Colonic mucosa (tissue), 4 donors: ENCODE measurements at regions not wholly inside any gene's neighbourhood (a gene's known extent, or its start where the extent isn't known, plus 50 kb on each side); places are given as distances from the start of the nearest gene placed in this dataset.

ENCODE experiments used
- DNase-seq: peaks from one replicate; pipeline ENCODE4 v3.0.0-alpha.2; 2020
- H3K27ac ChIP-seq: fragments of 200-600 bp; one replicate; pipeline ENCODE4 v1.8.0; 2021
- H3K27me3 ChIP-seq: fragments of 200-600 bp; one replicate; pipeline ENCODE4 v1.8.0; 2021
- H3K36me3 ChIP-seq: fragments of 200-600 bp; one replicate; pipeline ENCODE4 v1.8.0; 2021
- H3K4me1 ChIP-seq: fragments of 200-600 bp; one replicate; pipeline ENCODE4 v1.8.0; 2021; ENCODE audit warnings: mild to moderate bottlenecking
- H3K4me3 ChIP-seq: fragments of 200-600 bp; one replicate; pipeline ENCODE4 v1.8.0; 2021
- H3K9ac ChIP-seq, 2 donors: one replicate each; pipeline ENCODE4 v1.7.0; 2013; ENCODE audit warnings: control low read depth in 2 of 2, low read depth in 2 of 2, low read length in 2 of 2
- H3K9me3 ChIP-seq: fragments of 200-600 bp; one replicate; pipeline ENCODE4 v1.8.0; 2021
- intact Hi-C: fragments of 100-400 bp; cut with DNase I; formaldehyde crosslinking; loops from one replicate; pipeline ENCODE4 v1.14.1; 2022
- TF ChIP-seq, protein P1 (sequence below): fragments of 200-600 bp; IDR thresholded peaks from one replicate; pipeline ENCODE4 v1.8.0; 2022; ENCODE audit warnings: antibody characterized with exemption, mild to moderate bottlenecking
- donor health status: healthy.
- donor health status: DM: no; HTN: no; CAD: no.
- donor health status: DM: no; HTN: no; CAD: no.

DNA sequence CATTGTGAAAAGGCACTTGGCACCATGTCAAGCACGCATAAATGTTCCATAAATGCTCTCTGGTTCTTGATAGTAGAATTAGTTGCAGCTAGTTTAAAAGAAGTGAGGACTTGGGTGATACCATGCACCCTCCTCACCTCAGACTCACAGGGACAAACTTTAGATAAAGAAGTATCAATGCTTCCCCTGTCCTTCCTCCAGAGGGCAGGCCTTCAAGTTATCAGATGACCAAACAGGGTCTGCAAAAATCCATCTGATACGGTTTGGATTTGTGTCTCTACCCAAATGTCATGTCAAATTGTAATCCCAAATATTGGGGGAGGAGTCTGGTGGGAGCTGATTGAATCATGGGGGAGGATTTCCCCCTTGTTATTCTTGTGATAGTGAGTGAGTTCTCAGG lies 54.1 kb downstream of the C1QL2 start:
- H3K36me3 ChIP-seq: no peaks in the 10 kb centered on the region
- H3K9ac ChIP-seq: no peak overlapping the region
- H3K27me3 ChIP-seq: no peaks in the 10 kb centered on the region
- DNase-seq: peak; percentile 0
- no peak overlapping the region for H3K27ac ChIP-seq
- intact Hi-C loops: no loop called here
- H3K9me3 ChIP-seq: no peaks in the 10 kb centered on the region
- H3K4me3 ChIP-seq: no peak overlapping the region
- TF ChIP-seq, protein P1, sequence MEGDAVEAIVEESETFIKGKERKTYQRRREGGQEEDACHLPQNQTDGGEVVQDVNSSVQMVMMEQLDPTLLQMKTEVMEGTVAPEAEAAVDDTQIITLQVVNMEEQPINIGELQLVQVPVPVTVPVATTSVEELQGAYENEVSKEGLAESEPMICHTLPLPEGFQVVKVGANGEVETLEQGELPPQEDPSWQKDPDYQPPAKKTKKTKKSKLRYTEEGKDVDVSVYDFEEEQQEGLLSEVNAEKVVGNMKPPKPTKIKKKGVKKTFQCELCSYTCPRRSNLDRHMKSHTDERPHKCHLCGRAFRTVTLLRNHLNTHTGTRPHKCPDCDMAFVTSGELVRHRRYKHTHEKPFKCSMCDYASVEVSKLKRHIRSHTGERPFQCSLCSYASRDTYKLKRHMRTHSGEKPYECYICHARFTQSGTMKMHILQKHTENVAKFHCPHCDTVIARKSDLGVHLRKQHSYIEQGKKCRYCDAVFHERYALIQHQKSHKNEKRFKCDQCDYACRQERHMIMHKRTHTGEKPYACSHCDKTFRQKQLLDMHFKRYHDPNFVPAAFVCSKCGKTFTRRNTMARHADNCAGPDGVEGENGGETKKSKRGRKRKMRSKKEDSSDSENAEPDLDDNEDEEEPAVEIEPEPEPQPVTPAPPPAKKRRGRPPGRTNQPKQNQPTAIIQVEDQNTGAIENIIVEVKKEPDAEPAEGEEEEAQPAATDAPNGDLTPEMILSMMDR: no peak
- no peaks in the 10 kb centered on the region for H3K4me1 ChIP-seq

DNA sequence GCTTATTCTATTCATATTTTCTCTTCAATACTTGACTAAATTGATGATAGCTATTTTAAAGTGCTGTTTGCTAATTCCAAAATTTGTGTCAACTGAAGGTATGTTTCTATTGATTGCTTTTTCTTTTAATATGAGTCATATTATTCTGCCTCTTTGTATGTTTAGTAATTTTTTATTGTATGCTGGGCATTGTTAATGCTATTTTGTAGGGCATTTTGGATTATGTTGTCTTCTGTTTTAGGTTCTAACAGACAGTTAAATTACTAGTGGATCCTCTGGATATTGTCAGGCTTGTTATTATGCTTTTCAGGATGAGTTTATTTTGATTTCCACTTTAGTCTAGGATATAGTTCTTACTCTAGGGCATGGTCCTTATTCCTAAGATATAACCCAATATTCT lies 55.6 kb downstream of the C1QL2 start:
- Histone ChIP-seq H3K27me3 (no peaks in the 10 kb centered on the region), H3K9ac (no peak overlapping the region), H3K9me3 (no peaks in the 10 kb centered on the region), H3K4me1 (no peaks in the 10 kb centered on the region), H3K36me3 (no peaks in the 10 kb centered on the region), H3K27ac (no peak overlapping the region), H3K4me3 (no peak overlapping the region)
- DNase-seq: no peak
- TF ChIP-seq, protein P1: no peak
- intact Hi-C loops: no loop called here

DNA sequence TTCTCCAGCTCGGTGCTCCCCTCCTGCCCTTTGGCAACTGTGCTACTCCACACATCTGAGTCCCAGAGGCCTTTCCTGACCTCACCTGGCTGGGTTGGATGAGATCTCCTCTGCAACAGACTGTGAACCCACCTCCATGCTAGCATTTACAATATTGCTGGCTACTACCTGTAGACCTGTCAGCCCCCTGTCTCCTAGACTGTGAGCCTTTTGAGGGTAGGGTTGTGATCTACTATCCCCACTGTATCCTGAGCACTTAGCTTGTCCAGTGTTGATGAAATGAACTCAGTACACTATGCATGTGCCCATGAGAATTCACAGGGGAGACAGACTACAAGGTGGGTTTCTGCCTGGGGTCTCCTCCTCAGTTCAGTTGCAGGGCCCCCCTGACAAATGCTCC lies 70.1 kb downstream of the C1QL2 start:
- no peak for DNase-seq
- TF ChIP-seq, protein P1: no peak
- Histone ChIP-seq H3K27me3 (no peaks in the 10 kb centered on the region), H3K9ac (no peak overlapping the region), H3K4me3 (no peak overlapping the region), H3K4me1 (no peaks in the 10 kb centered on the region), H3K36me3 (no peaks in the 10 kb centered on the region), H3K9me3 (no peaks in the 10 kb centered on the region), H3K27ac (no peak overlapping the region)
- intact Hi-C loops: no loop called here

DNA sequence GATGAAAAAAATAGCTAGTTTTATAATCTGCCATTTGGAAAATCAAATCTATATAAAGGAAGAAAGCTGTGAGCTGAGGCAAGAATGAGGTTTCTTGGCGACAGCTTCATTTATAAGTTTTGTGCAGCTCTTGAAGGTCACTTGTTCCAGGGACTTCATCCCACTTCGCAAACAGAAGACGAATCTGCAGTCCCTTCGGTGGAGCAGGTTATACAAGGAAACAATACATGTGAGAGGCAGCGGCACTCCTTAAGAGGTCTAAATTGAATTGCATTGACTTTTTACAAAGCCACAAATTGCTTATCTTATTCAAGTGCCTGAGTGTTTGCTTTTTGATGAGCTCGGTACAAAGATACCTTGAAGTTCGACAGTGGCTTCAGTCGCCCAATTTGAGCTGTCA lies 72.2 kb downstream of the C1QL2 start:
- intact Hi-C loops: no loop called here
- no peak overlapping the region for H3K27ac ChIP-seq
- no peak overlapping the region for H3K4me3 ChIP-seq
- no peaks in the 10 kb centered on the region for H3K9me3 ChIP-seq
- no peaks in the 10 kb centered on the region for H3K27me3 ChIP-seq
- no peaks in the 10 kb centered on the region for H3K4me1 ChIP-seq
- H3K36me3 ChIP-seq: no peaks in the 10 kb centered on the region
- H3K9ac ChIP-seq: no peak overlapping the region
- peak; percentile 24 for DNase-seq
- TF ChIP-seq, protein P1: no peak

DNA sequence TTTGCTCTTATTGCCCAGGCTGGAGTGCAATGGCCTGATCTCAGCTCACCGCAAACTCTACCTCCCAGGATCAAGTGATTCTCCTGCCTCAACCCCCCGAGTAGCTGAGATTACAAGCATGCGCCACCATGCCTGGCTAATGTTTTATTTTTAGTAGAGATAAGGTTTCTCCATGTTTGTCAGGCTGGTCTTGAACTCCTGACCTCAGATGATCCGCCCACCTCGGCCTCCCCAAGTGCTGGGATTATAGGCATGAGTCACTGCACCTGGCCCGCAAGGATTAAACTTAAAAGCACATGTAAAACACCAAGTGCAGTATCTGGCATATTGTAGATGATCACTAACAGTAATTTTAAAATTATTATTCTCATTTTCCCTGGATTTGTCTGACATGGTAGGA lies 72.9 kb downstream of the C1QL2 start:
- H3K4me1 ChIP-seq: no peaks in the 10 kb centered on the region
- H3K27me3 ChIP-seq: no peaks in the 10 kb centered on the region
- H3K27ac ChIP-seq: no peak overlapping the region
- no peak overlapping the region for H3K9ac ChIP-seq
- no peaks in the 10 kb centered on the region for H3K9me3 ChIP-seq
- intact Hi-C loops: no loop called here
- peak; percentile 38 for DNase-seq
- TF ChIP-seq, protein P1: no peak
- H3K36me3 ChIP-seq: no peaks in the 10 kb centered on the region
- H3K4me3 ChIP-seq: no peak overlapping the region

DNA sequence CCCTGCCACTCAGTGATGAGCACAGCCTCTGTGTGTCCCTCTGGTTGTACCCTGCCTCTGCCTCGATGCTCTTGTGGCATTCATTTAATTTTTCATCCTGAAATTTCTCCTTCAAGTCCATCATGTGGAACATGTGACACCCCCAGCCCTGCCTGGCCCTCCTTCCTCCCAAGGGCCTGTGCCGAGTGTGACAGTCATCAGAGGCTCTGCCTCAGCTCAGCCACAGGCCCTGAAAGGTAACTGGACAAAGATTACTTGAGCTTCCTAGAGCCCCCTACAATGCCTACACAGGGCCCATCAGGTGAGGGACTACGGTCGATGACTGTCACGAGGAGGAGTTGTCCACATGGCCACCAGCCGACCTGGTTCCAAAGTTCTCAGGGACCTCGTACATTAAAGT lies 75.1 kb downstream of the C1QL2 start:
- Histone ChIP-seq H3K4me3 (no peak overlapping the region), H3K9me3 (no peaks in the 10 kb centered on the region), H3K4me1 (no peaks in the 10 kb centered on the region), H3K27me3 (no peaks in the 10 kb centered on the region), H3K36me3 (no peaks in the 10 kb centered on the region), H3K9ac (no peak overlapping the region), H3K27ac (no peak overlapping the region)
- TF ChIP-seq, protein P1: no peak
- intact Hi-C loops: no loop called here
- DNase-seq: no peak
